ENCODE measurements at regions not wholly inside any gene's neighbourhood (a gene's known extent, or its start where the extent isn't known, plus 50 kb on each side); places are given as distances from the start of the nearest gene placed in this dataset.

DNA sequence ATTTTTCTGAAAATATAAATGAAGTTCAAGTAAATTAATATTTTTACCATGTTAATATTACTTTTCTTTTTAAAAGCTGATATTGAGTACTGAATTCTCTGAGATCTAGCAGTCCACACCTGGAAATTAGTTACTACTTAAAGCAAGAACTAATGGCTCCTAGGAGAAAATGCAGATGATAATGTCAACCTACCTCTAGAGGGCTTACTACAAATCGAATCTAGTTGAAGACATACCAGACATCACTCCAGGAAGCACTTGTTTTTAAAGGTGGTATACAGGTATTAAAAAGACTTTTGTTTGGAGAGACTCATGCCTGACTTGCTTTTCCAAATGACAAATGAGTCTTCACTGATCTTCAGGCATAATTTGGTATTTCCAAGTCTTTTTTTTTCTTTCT, 516.4 kb upstream of the BOD1L1 start:
- TF ChIP-seq, protein P1, sequence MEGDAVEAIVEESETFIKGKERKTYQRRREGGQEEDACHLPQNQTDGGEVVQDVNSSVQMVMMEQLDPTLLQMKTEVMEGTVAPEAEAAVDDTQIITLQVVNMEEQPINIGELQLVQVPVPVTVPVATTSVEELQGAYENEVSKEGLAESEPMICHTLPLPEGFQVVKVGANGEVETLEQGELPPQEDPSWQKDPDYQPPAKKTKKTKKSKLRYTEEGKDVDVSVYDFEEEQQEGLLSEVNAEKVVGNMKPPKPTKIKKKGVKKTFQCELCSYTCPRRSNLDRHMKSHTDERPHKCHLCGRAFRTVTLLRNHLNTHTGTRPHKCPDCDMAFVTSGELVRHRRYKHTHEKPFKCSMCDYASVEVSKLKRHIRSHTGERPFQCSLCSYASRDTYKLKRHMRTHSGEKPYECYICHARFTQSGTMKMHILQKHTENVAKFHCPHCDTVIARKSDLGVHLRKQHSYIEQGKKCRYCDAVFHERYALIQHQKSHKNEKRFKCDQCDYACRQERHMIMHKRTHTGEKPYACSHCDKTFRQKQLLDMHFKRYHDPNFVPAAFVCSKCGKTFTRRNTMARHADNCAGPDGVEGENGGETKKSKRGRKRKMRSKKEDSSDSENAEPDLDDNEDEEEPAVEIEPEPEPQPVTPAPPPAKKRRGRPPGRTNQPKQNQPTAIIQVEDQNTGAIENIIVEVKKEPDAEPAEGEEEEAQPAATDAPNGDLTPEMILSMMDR (IDR thresholded peaks at IDR 0.05; ENCODE audit: control extremely low read depth in 1 of 3, insufficient read depth in 1 of 3, low read depth in 1 of 3, low read length in 3 of 3): peak in 1 of 3 experiments; percentile 38; a peak in 1 of 4 replicates
- TF ChIP-seq, protein P2, sequence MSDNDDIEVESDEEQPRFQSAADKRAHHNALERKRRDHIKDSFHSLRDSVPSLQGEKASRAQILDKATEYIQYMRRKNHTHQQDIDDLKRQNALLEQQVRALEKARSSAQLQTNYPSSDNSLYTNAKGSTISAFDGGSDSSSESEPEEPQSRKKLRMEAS (IDR thresholded peaks at IDR 0.05): no peak
- TF ChIP-seq YY1 (IDR thresholded peaks at IDR 0.05; ENCODE audit: low read depth, low read length) (no peak), POLR2A (IDR thresholded peaks at IDR 0.05; ENCODE audit: control extremely low read depth in 1 of 2, low read depth in 2 of 2, low read length in 2 of 2) (no peak)

Measured in H1 (cell line).